Right lobe of liver (tissue), 6 donors: ENCODE measurements at regions not wholly inside any gene's neighbourhood (a gene's known extent, or its start where the extent isn't known, plus 50 kb on each side); places are given as distances from the start of the nearest gene placed in this dataset.

Experiments
- ATAC-seq, 4 donors: fragments of 200-7000 bp; cut with Tn5 transposase; one replicate each; pipeline ENCODE4 v1.9.1; 2020; ENCODE audit warnings: mild to moderate bottlenecking in 4 of 4, moderate library complexity in 4 of 4
- DNase-seq, 3 donors: peaks; one replicate each; pipeline ENCODE4 v3.0.0-alpha.2; 2020
- H3K27ac ChIP-seq, 3 donors: fragments of 200-600 bp; one replicate each; pipeline ENCODE4 v1.8.0; 2022
- H3K27me3 ChIP-seq, 2 donors: fragments of 200-600 bp; one replicate each; pipeline ENCODE4 v1.8.0; 2022
- H3K36me3 ChIP-seq, 4 donors: fragments of 200-600 bp; sonication (generic) in 1 of 4; one replicate each; pipeline versions ENCODE4 v1.5.1 to v1.8.0; 2017 to 2022; ENCODE audit warnings: control low read depth in 1 of 4
- H3K4me1 ChIP-seq, 4 donors: fragments of 200-600 bp; sonication (generic) in 1 of 4; one replicate each; pipeline versions ENCODE4 v1.5.1 to v1.8.0; 2017 to 2022; ENCODE audit warnings: control low read depth in 1 of 4
- H3K4me3 ChIP-seq, 3 donors: fragments of 200-600 bp; one replicate each; pipeline ENCODE4 v1.8.0; 2022
- H3K9me3 ChIP-seq, 4 donors: fragments of 200-600 bp; sonication (generic) in 1 of 4; one replicate each; pipeline versions ENCODE4 v1.5.1 to v1.8.0; 2017 to 2022; ENCODE audit warnings: control low read depth in 1 of 4
- POLR2A ChIP-seq: fragments of 450-650 bp; IDR thresholded peaks from one replicate; pipeline ENCODE4 v1.6.1; 2017; ENCODE audit warnings: antibody characterized with exemption, mild to moderate bottlenecking
- whole genome bisulfite sequencing: methylation state at CpG from one replicate; pipeline ENCODE4 v1.1.6; 2018; ENCODE audit warnings: low coverage, low lambda C conversion rate; ENCODE audit not compliant: insufficient coverage; ENCODE audit errors: missing lambda C conversion rate; 5-methylcytosine and 5-hydroxymethylcytosine counted together
- intact Hi-C, 2 donors: fragments of 100-400 bp; cut with DNase I; formaldehyde crosslinking; loops; one replicate each; pipeline versions ENCODE4 v1.11.2 to v1.14.1; 2022
- TF ChIP-seq, protein P1 (sequence below), 4 donors: fragments of 200-600 bp in 3 of 4; fragments of 450-650 bp in 1 of 4; IDR thresholded peaks; one replicate each; pipeline versions ENCODE4 v1.5.1 to v1.8.0; 2016 to 2022; ENCODE audit warnings: antibody characterized with exemption in 4 of 4, mild to moderate bottlenecking in 2 of 4
- donor health status: DM: no; HTN: yes; CAD: no.
- donor health status: DM: no; HTN: no; CAD: no.
- donor health status: DM: no; HTN: no; CAD: no.
- donor health status: DM: no; HTN: yes; CAD: no.
- donor health status: DM: no; HTN: yes; CAD: no.

DNA sequence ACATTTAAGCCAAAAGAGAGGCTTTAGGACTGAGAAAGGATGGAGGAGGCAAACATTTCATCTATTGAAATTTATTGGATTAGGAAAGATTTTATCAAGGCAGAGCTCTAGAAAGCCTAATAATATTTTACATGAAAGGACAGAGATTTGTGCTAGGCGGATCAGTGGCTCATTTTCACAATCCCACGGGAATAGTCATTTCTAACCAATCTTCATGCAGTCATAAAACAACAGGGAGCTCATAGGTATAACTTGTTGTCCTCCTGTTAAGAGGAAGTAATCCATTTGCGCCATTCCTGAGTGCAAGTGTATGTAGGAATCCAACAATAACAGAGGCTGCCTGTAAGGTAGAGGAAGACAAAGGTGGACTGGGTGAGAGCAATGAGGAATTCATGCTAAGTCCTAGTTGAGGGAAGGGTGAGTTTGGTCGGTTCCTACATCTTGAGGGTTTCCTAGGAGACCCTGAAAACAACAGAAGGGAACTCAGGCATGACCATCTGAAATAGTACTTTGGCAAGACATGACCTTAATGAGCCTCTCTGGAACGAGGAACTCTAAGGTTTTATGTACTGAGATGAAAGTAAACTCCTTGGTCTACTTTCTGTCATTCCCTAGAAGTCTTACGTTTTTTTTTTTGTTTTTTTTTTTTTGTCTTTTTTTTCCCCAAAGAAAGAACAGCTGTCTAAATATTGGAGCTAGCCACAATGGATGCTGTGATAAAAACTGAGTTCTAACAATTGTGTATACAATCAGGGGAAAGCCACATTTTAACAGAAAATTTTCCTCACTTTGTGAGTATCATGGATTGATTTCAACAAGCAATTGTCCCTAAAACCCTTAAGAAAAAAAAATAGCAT is 89.7 kb downstream of the GEMIN8 start:
- ATAC-seq (no peak), DNase-seq (no peak)
- Histone ChIP-seq H3K27ac (no peak overlapping the region), H3K4me1 (no peaks in the 10 kb centered on the region), H3K9me3 (no peaks in the 10 kb centered on the region), H3K4me3 (no peak overlapping the region), H3K36me3 (no peaks in the 10 kb centered on the region), H3K27me3 (peaks cover 0 to 30% of the 10 kb centered on the region in 2 donors)
- 38% methylated on average over 6 of the region's 6 CpGs for WGBS
- intact Hi-C loops, result no loop called here
- TF ChIP-seq, protein P1, sequence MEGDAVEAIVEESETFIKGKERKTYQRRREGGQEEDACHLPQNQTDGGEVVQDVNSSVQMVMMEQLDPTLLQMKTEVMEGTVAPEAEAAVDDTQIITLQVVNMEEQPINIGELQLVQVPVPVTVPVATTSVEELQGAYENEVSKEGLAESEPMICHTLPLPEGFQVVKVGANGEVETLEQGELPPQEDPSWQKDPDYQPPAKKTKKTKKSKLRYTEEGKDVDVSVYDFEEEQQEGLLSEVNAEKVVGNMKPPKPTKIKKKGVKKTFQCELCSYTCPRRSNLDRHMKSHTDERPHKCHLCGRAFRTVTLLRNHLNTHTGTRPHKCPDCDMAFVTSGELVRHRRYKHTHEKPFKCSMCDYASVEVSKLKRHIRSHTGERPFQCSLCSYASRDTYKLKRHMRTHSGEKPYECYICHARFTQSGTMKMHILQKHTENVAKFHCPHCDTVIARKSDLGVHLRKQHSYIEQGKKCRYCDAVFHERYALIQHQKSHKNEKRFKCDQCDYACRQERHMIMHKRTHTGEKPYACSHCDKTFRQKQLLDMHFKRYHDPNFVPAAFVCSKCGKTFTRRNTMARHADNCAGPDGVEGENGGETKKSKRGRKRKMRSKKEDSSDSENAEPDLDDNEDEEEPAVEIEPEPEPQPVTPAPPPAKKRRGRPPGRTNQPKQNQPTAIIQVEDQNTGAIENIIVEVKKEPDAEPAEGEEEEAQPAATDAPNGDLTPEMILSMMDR (IDR thresholded peaks at IDR 0.05), result no peak
- no peak for TF ChIP-seq POLR2A

DNA sequence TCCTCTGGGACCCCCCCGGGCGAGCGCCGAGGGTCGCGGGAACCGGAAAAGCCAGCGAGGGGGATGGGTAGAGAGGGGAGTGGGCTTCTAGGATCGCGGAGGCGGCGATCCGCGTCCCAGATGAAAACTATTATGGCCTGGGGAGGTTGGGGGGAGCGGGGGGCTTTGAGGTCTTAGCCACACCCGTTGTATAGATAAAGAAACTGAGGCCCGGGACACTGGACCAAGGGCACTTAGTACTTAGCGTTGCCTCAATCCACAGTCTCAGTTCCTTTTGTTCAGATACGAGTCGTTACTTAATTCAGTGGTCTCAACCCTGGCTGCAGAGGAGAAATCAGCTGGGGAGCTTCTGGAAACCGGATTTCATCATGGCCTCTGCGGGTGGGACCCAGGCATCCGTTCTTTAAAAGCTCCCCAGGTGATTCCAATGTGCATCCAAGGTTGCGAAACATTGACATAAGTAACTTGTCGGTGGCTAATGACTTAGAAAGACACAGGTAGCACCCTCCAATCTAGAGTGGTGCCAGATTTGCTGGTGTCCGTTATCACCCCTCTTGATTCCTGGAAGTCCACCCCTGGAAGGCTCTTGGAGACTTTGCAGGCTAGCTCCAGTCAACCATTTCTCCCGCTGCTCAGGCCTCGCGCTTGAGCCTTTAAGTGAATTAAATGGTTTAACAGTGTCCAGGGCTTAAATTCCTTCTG is 90.7 kb downstream of the GEMIN8 start:
- 5% methylated on average over 26 of the region's 29 CpGs for WGBS
- H3K9me3 ChIP-seq, result no peaks in the 10 kb centered on the region
- no peak overlapping the region for H3K27ac ChIP-seq
- H3K27me3 ChIP-seq, result peaks cover 0 to 30% of the 10 kb centered on the region in 2 donors
- H3K4me1 ChIP-seq, result no peaks in the 10 kb centered on the region
- H3K36me3 ChIP-seq, result no peaks in the 10 kb centered on the region
- H3K4me3 ChIP-seq, result peak overlapping the region in 1 of 3 donors; percentile 41
- ATAC-seq (no peak), DNase-seq (no peak)
- intact Hi-C loops, result no loop called here
- TF ChIP-seq, protein P1 (IDR thresholded peaks at IDR 0.05), result no peak
- TF ChIP-seq POLR2A, result no peak

DNA sequence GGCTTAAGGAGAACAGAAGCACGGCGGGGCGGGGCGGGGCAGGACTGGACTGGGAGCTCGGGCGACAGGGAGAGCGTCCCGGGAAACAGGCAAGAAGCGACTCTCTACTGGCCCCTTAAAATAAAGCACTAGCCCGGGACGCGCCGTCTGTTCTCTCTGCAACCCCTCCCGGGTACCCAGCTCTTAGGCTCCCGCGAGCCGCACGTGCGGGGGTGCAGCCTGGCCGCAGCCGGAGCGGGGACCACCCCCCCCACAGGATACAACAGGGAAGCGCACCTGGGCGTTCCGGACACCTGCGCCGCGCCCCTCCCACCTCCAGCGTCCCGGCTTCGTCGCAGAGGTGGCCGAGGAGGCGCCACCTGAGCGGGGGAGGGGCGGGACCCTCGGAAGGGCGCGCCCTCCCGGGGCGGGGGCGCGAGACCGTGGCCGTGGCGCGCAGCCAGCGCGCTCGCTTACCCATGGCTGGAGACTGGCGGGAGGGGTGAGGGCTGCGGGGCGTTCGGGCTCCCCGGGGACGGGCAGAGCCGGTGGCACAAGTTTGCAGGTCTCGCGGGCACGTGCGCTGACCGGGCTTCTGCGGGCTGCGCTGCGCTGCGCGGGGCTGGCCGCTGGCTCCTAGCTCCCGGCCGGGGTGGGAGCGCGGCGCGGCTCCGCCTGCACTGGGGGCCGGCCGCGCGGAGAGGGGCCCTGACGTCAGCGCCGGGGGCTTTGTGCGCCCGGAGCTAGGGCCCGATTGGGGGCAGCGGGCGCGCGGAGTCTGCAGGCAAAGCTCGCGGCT is 91.5 kb downstream of the GEMIN8 start:
- H3K4me3 ChIP-seq, result peak overlapping the region; percentile 28 to 41 (median 29)
- H3K27ac ChIP-seq, result no peak overlapping the region
- no peaks in the 10 kb centered on the region for H3K9me3 ChIP-seq
- 4% methylated on average over 17 of the region's 91 CpGs for WGBS
- intact Hi-C loops, result no loop called here
- H3K27me3 ChIP-seq, result peaks cover 0 to 30% of the 10 kb centered on the region in 2 donors
- no peaks in the 10 kb centered on the region for H3K36me3 ChIP-seq
- no peaks in the 10 kb centered on the region for H3K4me1 ChIP-seq
- DNase-seq (no peak), ATAC-seq (peak; percentile 32 to 53 (median 48))
- no peak for TF ChIP-seq POLR2A
- TF ChIP-seq, protein P1 (IDR thresholded peaks at IDR 0.05), result no peak

GRCh38 chrX:13937370-13938050 is 92.2 kb downstream of the GEMIN8 start:
- peak overlapping the region; percentile 28 to 41 (median 29) for H3K4me3 ChIP-seq
- ATAC-seq, result peak in 1 of 4 donors; percentile 25
- H3K27ac ChIP-seq, result no peak overlapping the region
- no peaks in the 10 kb centered on the region for H3K4me1 ChIP-seq
- 2% methylated on average over 10 of the region's 27 CpGs for WGBS
- no peaks in the 10 kb centered on the region for H3K9me3 ChIP-seq
- no peak for DNase-seq
- peaks cover 0 to 29% of the 10 kb centered on the region in 2 donors for H3K27me3 ChIP-seq
- H3K36me3 ChIP-seq, result no peaks in the 10 kb centered on the region
- no peak for TF ChIP-seq POLR2A
- TF ChIP-seq, protein P1 (IDR thresholded peaks at IDR 0.05), result no peak
- intact Hi-C loops, result no loop called here
